Stomach (tissue), 8 donors: ENCODE measurements at regions not wholly inside any gene's neighbourhood (a gene's known extent, or its start where the extent isn't known, plus 50 kb on each side); places are given as distances from the start of the nearest gene placed in this dataset.
A peak's percentile ranks its signal among the peaks of the same experiment; 100 is the strongest.

Experiments
- DNase-seq, 2 donors: peaks; one replicate each; pipeline versions ENCODE4 v3.0.0 to v3.0.0-alpha.2; 2013 to 2019
- H3K27ac ChIP-seq, 5 donors: fragments of 200-600 bp in 4 of 5; sonication (generic) in 4 of 5; one replicate each; pipeline ENCODE4 v1.5.1; 2013 to 2019; ENCODE audit warnings: mild to moderate bottlenecking in 1 of 5, moderate library complexity in 1 of 5
- H3K27me3 ChIP-seq, 3 donors: fragments of 200-600 bp; sonication (generic); one replicate each; pipeline ENCODE4 v1.5.1; 2017 to 2019; ENCODE audit warnings: mixed run types in 1 of 3
- H3K36me3 ChIP-seq, 4 donors: fragments of 200-600 bp; sonication (generic); 1 replicate in 3 of 4; 2 replicates in 1 of 4; pipeline ENCODE4 v1.5.1; 2016 to 2019
- H3K4me1 ChIP-seq, 4 donors: fragments of 200-600 bp; sonication (generic); one replicate each; pipeline ENCODE4 v1.5.1; 2016 to 2019
- H3K4me3 ChIP-seq, 4 donors: fragments of 200-600 bp; sonication (generic) in 3 of 4; one replicate each; pipeline ENCODE4 v1.5.1; 2016 to 2019; ENCODE audit warnings: mild to moderate bottlenecking in 1 of 4
- H3K9me3 ChIP-seq, 4 donors: fragments of 200-600 bp; sonication (generic); one replicate each; pipeline ENCODE4 v1.5.1; 2016 to 2019
- CTCF ChIP-seq, 7 experiments: fragments of 450-650 bp in 4 of 7; fragments of 200-600 bp in 3 of 7; sonication (generic) in 3 of 7; IDR thresholded peaks; one replicate each; pipeline ENCODE4 v1.5.1; 2016 to 2019; ENCODE audit warnings: antibody characterized with exemption in 7 of 7, control low read depth in 2 of 7, mild to moderate bottlenecking in 1 of 7
- EP300 ChIP-seq: sonication (generic); formaldehyde crosslinking; IDR thresholded peaks from one replicate; pipeline ENCODE4 v1.6.1; 2017; ENCODE audit warnings: antibody characterized with exemption
- POLR2A ChIP-seq, 4 donors: fragments of 450-650 bp; IDR thresholded peaks; one replicate each; pipeline ENCODE4 v1.6.1; 2016; ENCODE audit warnings: antibody characterized with exemption in 4 of 4, control low read depth in 2 of 4, mild to moderate bottlenecking in 1 of 4, moderate library complexity in 1 of 4
- POLR2AphosphoS5 ChIP-seq, 3 donors: sonication (generic); formaldehyde crosslinking; IDR thresholded peaks; one replicate each; pipeline ENCODE4 v1.6.1; 2016; ENCODE audit warnings: antibody characterized with exemption in 3 of 3
- WGBS, 5 donors: extraction: QIAGEN DNeasy Blood & Tissue Kit in 3 of 5; methylation state at CpG; one replicate each; pipeline versions ENCODE4 v1.1.5 to v1.1.7; 2013 to 2018; 5-methylcytosine and 5-hydroxymethylcytosine counted together
- intact Hi-C: fragments of 100-400 bp; cut with DNase I; formaldehyde crosslinking; loops from one replicate; pipeline ENCODE4 v1.15.1; 2023; ENCODE audit warnings: low total_unique reads
- donor health status: healthy with polysubstance abuse.
- donor health status: Bipolar disorder and iron deficiency.
- donor health status: healthy.

DNA sequence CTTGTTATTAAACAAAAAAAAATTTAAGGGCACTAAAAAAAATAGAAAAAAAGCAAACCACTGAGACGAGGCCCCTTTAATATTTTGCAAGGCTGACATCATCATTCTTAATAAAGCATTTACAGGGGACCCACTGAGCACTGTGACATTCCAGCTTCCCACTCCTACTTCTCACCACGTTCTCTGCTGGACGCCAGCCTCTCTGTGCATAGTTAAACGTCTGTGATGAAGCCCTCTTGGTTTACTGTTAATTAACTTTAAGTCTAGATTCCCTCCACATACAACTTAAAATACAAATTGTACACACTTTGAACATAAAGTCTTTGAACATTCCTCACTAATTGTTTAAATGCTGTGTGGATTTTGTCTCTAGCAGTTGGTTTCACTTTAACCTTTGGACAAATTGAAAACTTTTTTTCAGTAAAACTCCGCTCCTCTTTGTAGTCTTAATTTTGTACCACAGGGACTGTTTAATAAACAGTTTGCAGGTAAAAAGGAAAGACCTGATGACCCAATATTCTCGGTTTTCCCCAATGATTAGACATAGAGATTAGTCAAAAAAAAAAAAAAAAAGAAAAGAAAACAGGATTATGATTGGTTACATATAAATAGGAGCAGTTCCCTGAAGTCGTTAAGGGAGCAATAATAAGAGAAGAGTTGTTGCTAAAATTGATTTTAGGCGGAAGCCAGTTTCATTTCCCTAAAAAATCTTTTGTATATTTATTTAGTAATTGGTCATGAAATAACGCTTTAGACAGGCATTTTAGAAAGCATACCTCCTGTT, 219.8 kb downstream of the MZT1 start:
- Histone ChIP-seq H3K4me1 (no peaks in the 10 kb centered on the region), H3K36me3 (no peaks in the 10 kb centered on the region), H3K27me3 (no peaks in the 10 kb centered on the region), H3K4me3 (peak overlapping the region in 1 of 4 donors; percentile 12), H3K9me3 (no peaks in the 10 kb centered on the region), H3K27ac (no peak overlapping the region)
- no peak for TF ChIP-seq EP300
- TF ChIP-seq POLR2A (IDR thresholded peaks at IDR 0.05): no peak
- no peak for TF ChIP-seq POLR2AphosphoS5 (IDR thresholded peaks at IDR 0.05)
- TF ChIP-seq CTCF (IDR thresholded peaks at IDR 0.05): no peak
- intact Hi-C loops: no loop called here
- no peak for DNase-seq
- WGBS, 5 donors: 47 to 55% (median 49%) methylated on average over 9 of the region's 9 CpGs

- intact Hi-C loops: no loop called here
- no peaks in the 10 kb centered on the region for H3K36me3 ChIP-seq
- no peaks in the 10 kb centered on the region for H3K27me3 ChIP-seq
- H3K27ac ChIP-seq: no peak overlapping the region
- H3K4me3 ChIP-seq: no peak overlapping the region
- no peaks in the 10 kb centered on the region for H3K9me3 ChIP-seq
- DNase-seq: no peak
- TF ChIP-seq EP300 (no peak), CTCF (IDR thresholded peaks at IDR 0.05) (no peak), POLR2A (IDR thresholded peaks at IDR 0.05) (no peak)
- H3K4me1 ChIP-seq: no peaks in the 10 kb centered on the region
Observed at GRCh38 chr13:72506706-72507105, 220.7 kb downstream of the MZT1 start.

DNA sequence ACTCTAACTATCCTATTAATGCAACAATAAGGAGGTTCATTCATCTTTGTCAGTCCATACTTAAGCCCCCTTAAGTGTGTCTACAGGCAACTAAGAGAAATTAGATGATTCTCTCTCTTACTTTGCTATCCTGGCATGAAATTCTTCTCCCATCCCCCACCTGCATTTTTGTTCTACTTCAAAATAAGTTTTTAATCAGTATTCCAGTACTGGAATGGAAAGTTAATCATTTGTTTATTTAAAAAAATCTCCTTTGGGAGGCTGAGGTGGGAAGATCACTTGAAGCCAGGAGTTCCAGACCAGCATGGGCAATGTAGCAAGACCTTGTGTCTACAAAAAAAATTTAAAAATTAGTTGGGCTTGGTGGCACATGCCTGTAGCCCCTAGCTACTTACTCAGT, 222.1 kb downstream of the MZT1 start:
- intact Hi-C loops: no loop called here
- H3K27ac ChIP-seq: no peak overlapping the region
- H3K9me3 ChIP-seq: no peaks in the 10 kb centered on the region
- DNase-seq: no peak
- H3K4me3 ChIP-seq: no peak overlapping the region
- H3K27me3 ChIP-seq: no peaks in the 10 kb centered on the region
- no peaks in the 10 kb centered on the region for H3K36me3 ChIP-seq
- no peaks in the 10 kb centered on the region for H3K4me1 ChIP-seq
- TF ChIP-seq POLR2A (IDR thresholded peaks at IDR 0.05): no peak
- TF ChIP-seq EP300: no peak
- TF ChIP-seq CTCF (IDR thresholded peaks at IDR 0.05): no peak
- no peak for TF ChIP-seq POLR2AphosphoS5 (IDR thresholded peaks at IDR 0.05)

DNA sequence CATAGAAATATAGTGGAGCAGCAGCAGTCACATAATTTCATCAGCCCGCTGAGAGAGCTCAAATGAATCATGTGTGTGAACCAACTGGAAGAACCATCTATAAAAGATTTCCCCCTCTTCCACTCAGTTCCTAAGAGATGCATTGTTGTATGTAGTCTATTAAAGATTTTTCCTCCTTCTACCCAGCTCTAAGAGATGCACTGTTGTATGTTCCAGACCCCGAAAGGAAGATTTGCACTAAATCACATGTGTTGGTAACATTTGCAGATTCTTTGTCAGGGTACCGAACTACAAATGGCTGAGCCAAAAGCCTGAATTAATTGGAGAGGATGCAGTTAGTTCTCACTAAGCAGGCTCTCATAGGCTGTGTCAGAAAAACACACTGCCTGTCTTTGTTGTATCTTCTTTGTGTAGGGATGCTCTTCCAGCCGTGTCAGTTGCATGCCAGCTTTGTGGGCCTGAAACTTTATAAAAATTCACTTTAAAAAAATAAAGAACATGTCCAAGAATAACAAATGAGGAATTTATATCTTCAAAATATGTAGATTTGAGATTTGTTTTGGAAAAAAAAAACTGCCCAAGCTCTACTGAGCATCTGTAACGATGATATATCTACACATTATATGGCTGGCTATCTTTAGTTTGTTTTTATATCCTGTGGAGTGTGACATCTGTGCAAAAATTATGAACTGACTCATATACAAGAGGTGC, 223.1 kb downstream of the MZT1 start:
- WGBS, 5 donors: 62 to 82% (median 75%) methylated on average over 5 of the region's 5 CpGs
- TF ChIP-seq CTCF (IDR thresholded peaks at IDR 0.05) (no peak), POLR2A (IDR thresholded peaks at IDR 0.05) (no peak), EP300 (no peak), POLR2AphosphoS5 (IDR thresholded peaks at IDR 0.05) (no peak)
- no peak overlapping the region for H3K4me3 ChIP-seq
- H3K27me3 ChIP-seq: no peaks in the 10 kb centered on the region
- no peaks in the 10 kb centered on the region for H3K36me3 ChIP-seq
- intact Hi-C loops: no loop called here
- H3K4me1 ChIP-seq: no peaks in the 10 kb centered on the region
- no peaks in the 10 kb centered on the region for H3K9me3 ChIP-seq
- no peak overlapping the region for H3K27ac ChIP-seq
- no peak for DNase-seq
